ENCODE measurements at regions not wholly inside any gene's neighbourhood (a gene's known extent, or its start where the extent isn't known, plus 50 kb on each side); places are given as distances from the start of the nearest gene placed in this dataset.
"Not testable (repeated sequence)": the region's sequence is repeated elsewhere in the genome, so short reads cannot be mapped to it uniquely, and the experiment has no call there.

GRCh38 chr1:182235604-182235951 is 156.0 kb downstream of the GLUL start:
- H3K9ac ChIP-seq (ENCODE audit: low read length) = no peak overlapping the region
- H3K4me3 ChIP-seq (ENCODE audit: low read length) = no peak overlapping the region
- no peaks in the 10 kb centered on the region for H3K36me3 ChIP-seq (ENCODE audit: control insufficient read depth, insufficient read depth, low read length)
- H3K4me1 ChIP-seq (ENCODE audit: control insufficient read depth, insufficient read depth, low read length) = no peaks in the 10 kb centered on the region
- no peak overlapping the region for H3K27ac ChIP-seq (ENCODE audit: low read depth, low read length)
- no peaks in the 10 kb centered on the region for H3K27me3 ChIP-seq (ENCODE audit: control insufficient read depth, insufficient read depth, low read length)

DNA sequence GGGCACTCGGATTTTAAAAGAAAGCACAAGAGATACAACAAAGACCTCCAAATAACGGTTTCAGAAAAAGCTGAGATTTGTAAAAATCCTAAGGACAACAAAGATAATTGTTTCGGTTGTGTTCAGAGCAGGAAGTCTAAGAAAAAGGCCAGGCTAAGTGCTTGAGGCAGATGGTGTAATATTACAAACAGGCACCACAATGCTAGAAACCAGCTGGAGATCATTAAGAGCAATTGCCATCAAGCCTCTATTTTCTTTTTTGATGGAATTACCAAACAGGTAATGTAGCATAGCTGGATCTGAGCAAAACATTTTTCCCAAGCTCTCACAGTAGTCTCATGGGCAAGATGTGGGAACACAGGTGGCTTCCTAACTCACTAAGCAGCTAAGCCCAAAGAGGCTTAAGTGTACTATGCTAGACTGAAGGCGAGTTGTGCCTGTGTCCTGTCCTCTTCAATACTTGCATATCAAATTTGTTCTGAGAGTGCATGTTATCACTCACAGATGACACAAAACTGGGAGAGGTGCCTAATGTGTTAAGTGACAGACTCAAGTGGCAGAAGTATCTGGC is 161.6 kb downstream of the GLUL start:
- Histone ChIP-seq H3K4me1 (ENCODE audit: control insufficient read depth, insufficient read depth, low read length) (no peaks in the 10 kb centered on the region), H3K27ac (ENCODE audit: low read depth, low read length) (no peak overlapping the region), H3K9ac (ENCODE audit: low read length) (no peak overlapping the region), H3K36me3 (ENCODE audit: control insufficient read depth, insufficient read depth, low read length) (no peaks in the 10 kb centered on the region), H3K4me3 (ENCODE audit: low read length) (no peak overlapping the region), H3K27me3 (ENCODE audit: control insufficient read depth, insufficient read depth, low read length) (no peaks in the 10 kb centered on the region)

GRCh38 chr1:182229451-182229850 is 162.1 kb downstream of the GLUL start:
- no peak overlapping the region for H3K27ac ChIP-seq (ENCODE audit: low read depth, low read length)
- H3K9ac ChIP-seq (ENCODE audit: low read length) = no peak overlapping the region
- no peaks in the 10 kb centered on the region for H3K36me3 ChIP-seq (ENCODE audit: control insufficient read depth, insufficient read depth, low read length)
- H3K4me1 ChIP-seq (ENCODE audit: control insufficient read depth, insufficient read depth, low read length) = no peaks in the 10 kb centered on the region
- H3K4me3 ChIP-seq (ENCODE audit: low read length) = no peak overlapping the region
- H3K27me3 ChIP-seq (ENCODE audit: control insufficient read depth, insufficient read depth, low read length) = no peaks in the 10 kb centered on the region

- Histone ChIP-seq H3K36me3 (ENCODE audit: control insufficient read depth, insufficient read depth, low read length) (no peaks in the 10 kb centered on the region), H3K9ac (ENCODE audit: low read length) (no peak overlapping the region), H3K27ac (ENCODE audit: low read depth, low read length) (no peak overlapping the region), H3K4me3 (ENCODE audit: low read length) (no peak overlapping the region), H3K27me3 (ENCODE audit: control insufficient read depth, insufficient read depth, low read length) (no peaks in the 10 kb centered on the region), H3K4me1 (ENCODE audit: control insufficient read depth, insufficient read depth, low read length) (no peaks in the 10 kb centered on the region)
Observed at GRCh38 chr1:182227864-182228547, 163.6 kb downstream of the GLUL start.

- no peaks in the 10 kb centered on the region for H3K27me3 ChIP-seq (ENCODE audit: control insufficient read depth, insufficient read depth, low read length)
- no peak overlapping the region for H3K4me3 ChIP-seq (ENCODE audit: low read length)
- no peak overlapping the region for H3K9ac ChIP-seq (ENCODE audit: low read length)
- no peaks in the 10 kb centered on the region for H3K36me3 ChIP-seq (ENCODE audit: control insufficient read depth, insufficient read depth, low read length)
- no peak overlapping the region for H3K27ac ChIP-seq (ENCODE audit: low read depth, low read length)
- no peaks in the 10 kb centered on the region for H3K4me1 ChIP-seq (ENCODE audit: control insufficient read depth, insufficient read depth, low read length)
Observed at GRCh38 chr1:182226618-182227017, 165.0 kb downstream of the GLUL start.

DNA sequence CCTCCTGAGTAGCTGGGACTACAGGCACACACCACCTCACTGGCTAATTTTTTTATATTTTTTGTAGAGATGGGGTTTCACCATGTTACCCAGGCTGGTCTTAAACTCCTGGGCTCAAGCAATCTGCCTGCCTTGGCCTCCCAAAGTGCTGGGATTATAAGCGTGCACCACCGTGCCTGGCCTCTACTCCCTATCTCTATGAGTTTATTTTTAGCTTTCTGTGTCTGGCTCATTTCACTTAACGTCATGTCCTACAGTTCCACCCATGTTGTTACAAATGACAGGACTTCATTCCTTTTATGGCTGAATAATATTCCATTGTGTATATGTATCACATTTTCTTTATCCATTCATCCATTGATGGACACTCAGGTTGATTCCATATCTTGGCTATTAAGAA is 164.2 kb upstream of the ZNF648 start:
- not testable (repeated sequence) for H3K4me1 ChIP-seq (ENCODE audit: control insufficient read depth, insufficient read depth, low read length); H3K9ac ChIP-seq (ENCODE audit: low read length); H3K36me3 ChIP-seq (ENCODE audit: control insufficient read depth, insufficient read depth, low read length); H3K4me3 ChIP-seq (ENCODE audit: low read length); H3K27me3 ChIP-seq (ENCODE audit: control insufficient read depth, insufficient read depth, low read length); H3K27ac ChIP-seq (ENCODE audit: low read depth, low read length)

GRCh38 chr1:182221990-182222389 is 160.5 kb upstream of the ZNF648 start:
- H3K27ac ChIP-seq (ENCODE audit: low read depth, low read length); H3K9ac ChIP-seq (ENCODE audit: low read length); H3K27me3 ChIP-seq (ENCODE audit: control insufficient read depth, insufficient read depth, low read length); H3K4me1 ChIP-seq (ENCODE audit: control insufficient read depth, insufficient read depth, low read length); H3K36me3 ChIP-seq (ENCODE audit: control insufficient read depth, insufficient read depth, low read length); H3K4me3 ChIP-seq (ENCODE audit: low read length): not testable (repeated sequence)

DNA sequence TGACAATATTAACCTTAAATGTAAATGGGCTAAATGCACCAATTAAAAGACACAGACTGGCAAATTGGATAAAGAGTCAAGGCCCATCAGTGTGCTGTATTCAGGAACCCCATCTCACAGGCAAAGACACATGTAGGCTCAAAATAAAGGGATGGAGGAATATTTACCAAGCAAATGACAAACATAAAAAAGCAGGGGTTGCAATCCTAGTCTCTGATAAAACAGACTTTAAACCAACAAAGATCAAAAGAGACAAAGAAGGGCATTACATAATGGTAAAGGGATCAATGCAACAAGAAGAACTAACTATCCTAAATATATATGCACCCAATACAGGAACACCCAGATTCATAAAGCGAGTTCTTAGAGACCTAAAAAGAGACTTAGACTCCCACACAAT is 159.9 kb upstream of the ZNF648 start:
- not testable (repeated sequence) for H3K4me1 ChIP-seq (ENCODE audit: control insufficient read depth, insufficient read depth, low read length); H3K27ac ChIP-seq (ENCODE audit: low read depth, low read length); H3K4me3 ChIP-seq (ENCODE audit: low read length); H3K36me3 ChIP-seq (ENCODE audit: control insufficient read depth, insufficient read depth, low read length); H3K9ac ChIP-seq (ENCODE audit: low read length); H3K27me3 ChIP-seq (ENCODE audit: control insufficient read depth, insufficient read depth, low read length)

GRCh38 chr1:182217967-182218366 is 156.5 kb upstream of the ZNF648 start:
- Histone ChIP-seq H3K36me3 (ENCODE audit: control insufficient read depth, insufficient read depth, low read length) (no peaks in the 10 kb centered on the region), H3K27me3 (ENCODE audit: control insufficient read depth, insufficient read depth, low read length) (no peaks in the 10 kb centered on the region), H3K9ac (ENCODE audit: low read length) (no peak overlapping the region), H3K4me1 (ENCODE audit: control insufficient read depth, insufficient read depth, low read length) (no peaks in the 10 kb centered on the region), H3K4me3 (ENCODE audit: low read length) (no peak overlapping the region), H3K27ac (ENCODE audit: low read depth, low read length) (no peak overlapping the region)

- no peaks in the 10 kb centered on the region for H3K27me3 ChIP-seq (ENCODE audit: control insufficient read depth, insufficient read depth, low read length)
- H3K36me3 ChIP-seq (ENCODE audit: control insufficient read depth, insufficient read depth, low read length) = no peaks in the 10 kb centered on the region
- H3K9ac ChIP-seq (ENCODE audit: low read length) = no peak overlapping the region
- no peaks in the 10 kb centered on the region for H3K4me1 ChIP-seq (ENCODE audit: control insufficient read depth, insufficient read depth, low read length)
- no peak overlapping the region for H3K27ac ChIP-seq (ENCODE audit: low read depth, low read length)
- no peak overlapping the region for H3K4me3 ChIP-seq (ENCODE audit: low read length)
Observed at GRCh38 chr1:182217071-182217470, 155.6 kb upstream of the ZNF648 start.

GRCh38 chr1:182215764-182216163 is 154.3 kb upstream of the ZNF648 start:
- H3K27me3 ChIP-seq (ENCODE audit: control insufficient read depth, insufficient read depth, low read length) = no peaks in the 10 kb centered on the region
- no peak overlapping the region for H3K9ac ChIP-seq (ENCODE audit: low read length)
- no peak overlapping the region for H3K27ac ChIP-seq (ENCODE audit: low read depth, low read length)
- no peaks in the 10 kb centered on the region for H3K36me3 ChIP-seq (ENCODE audit: control insufficient read depth, insufficient read depth, low read length)
- no peaks in the 10 kb centered on the region for H3K4me1 ChIP-seq (ENCODE audit: control insufficient read depth, insufficient read depth, low read length)
- no peak overlapping the region for H3K4me3 ChIP-seq (ENCODE audit: low read length)

DNA sequence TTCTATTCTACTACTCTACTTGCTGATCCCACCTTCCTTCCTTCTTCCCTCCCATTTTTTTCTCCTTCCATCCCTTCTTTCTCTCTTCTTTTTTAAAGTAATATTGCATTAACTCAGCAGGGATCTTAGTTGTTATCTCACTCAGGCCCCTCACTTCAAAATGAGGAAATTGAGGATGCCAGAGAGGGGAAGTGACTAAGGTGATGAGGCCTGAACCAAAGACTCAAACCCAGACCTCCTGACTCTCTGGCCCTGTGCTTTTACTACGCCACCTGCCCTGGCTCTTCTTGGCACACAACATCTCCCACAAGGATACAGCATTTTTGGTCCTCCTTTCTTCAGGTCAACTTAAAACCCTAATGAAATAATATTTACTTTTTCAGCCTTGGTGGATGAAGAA is 151.7 kb upstream of the ZNF648 start:
- H3K4me3 ChIP-seq (ENCODE audit: low read length) = no peak overlapping the region
- no peaks in the 10 kb centered on the region for H3K36me3 ChIP-seq (ENCODE audit: control insufficient read depth, insufficient read depth, low read length)
- H3K27me3 ChIP-seq (ENCODE audit: control insufficient read depth, insufficient read depth, low read length) = no peaks in the 10 kb centered on the region
- H3K4me1 ChIP-seq (ENCODE audit: control insufficient read depth, insufficient read depth, low read length) = no peaks in the 10 kb centered on the region
- no peak overlapping the region for H3K27ac ChIP-seq (ENCODE audit: low read depth, low read length)
- H3K9ac ChIP-seq (ENCODE audit: low read length) = no peak overlapping the region

GRCh38 chr1:182211386-182211785 is 149.9 kb upstream of the ZNF648 start:
- Histone ChIP-seq H3K4me1 (ENCODE audit: control insufficient read depth, insufficient read depth, low read length) (no peaks in the 10 kb centered on the region), H3K36me3 (ENCODE audit: control insufficient read depth, insufficient read depth, low read length) (no peaks in the 10 kb centered on the region), H3K9ac (ENCODE audit: low read length) (no peak overlapping the region), H3K27me3 (ENCODE audit: control insufficient read depth, insufficient read depth, low read length) (no peaks in the 10 kb centered on the region), H3K27ac (ENCODE audit: low read depth, low read length) (no peak overlapping the region), H3K4me3 (ENCODE audit: low read length) (no peak overlapping the region)
